ENCODE measurements at regions not wholly inside any gene's neighbourhood (a gene's known extent, or its start where the extent isn't known, plus 50 kb on each side); places are given as distances from the start of the nearest gene placed in this dataset.
"Not testable (repeated sequence)": the region's sequence is repeated elsewhere in the genome, so short reads cannot be mapped to it uniquely, and the experiment has no call there.

DNA sequence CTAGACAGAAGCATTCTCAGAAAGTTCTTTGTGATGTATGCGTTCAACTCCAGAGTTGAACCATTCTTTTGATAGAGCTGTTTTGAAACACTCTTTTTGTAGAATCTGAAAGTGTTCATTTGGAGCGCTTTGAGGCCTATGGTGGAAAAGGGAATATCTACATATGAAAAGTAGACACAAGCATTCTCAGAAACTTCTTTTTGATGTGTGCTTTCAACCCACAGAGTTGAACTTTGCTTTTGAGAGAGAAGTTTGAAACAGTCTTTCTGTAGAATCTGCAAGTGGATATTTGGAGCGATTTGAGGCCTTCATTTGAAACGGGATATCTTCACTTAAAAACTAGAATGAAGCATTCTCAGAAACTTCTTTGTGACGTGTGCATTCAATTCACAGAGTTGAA lies 582.6 kb upstream of the ZNF337 start:
- TF ChIP-seq EP300 (IDR thresholded peaks at IDR 0.05) (no peak), CTCF (IDR thresholded peaks at IDR 0.05) (no peak), POLR2AphosphoS5 (IDR thresholded peaks at IDR 0.05) (no peak), POLR2A (IDR thresholded peaks at IDR 0.05) (no peak)
- no peaks in the 10 kb centered on the region for H3K36me3 ChIP-seq
- no peak for DNase-seq
- no peak overlapping the region for H3K27ac ChIP-seq
- 79 to 93% (median 91%) methylated on average over 5 of the region's 5 CpGs for WGBS, 5 donors
- H3K4me1 ChIP-seq = no peaks in the 10 kb centered on the region
- H3K4me3 ChIP-seq = no peak overlapping the region
- peaks cover 0 to 7% (median 0%) of the 10 kb centered on the region in 3 donors for H3K27me3 ChIP-seq
- H3K9me3 ChIP-seq = no peaks in the 10 kb centered on the region
- intact Hi-C loops (cut with DNase I; ENCODE audit: low total_unique reads) = no loop called here

GRCh38 chr20:26277339-26277738 lies 580.7 kb upstream of the ZNF337 start:
- Histone ChIP-seq H3K4me1 (no peaks in the 10 kb centered on the region), H3K27ac (no peak overlapping the region), H3K36me3 (no peaks in the 10 kb centered on the region), H3K9me3 (no peaks in the 10 kb centered on the region), H3K4me3 (no peak overlapping the region), H3K27me3 (peaks cover 0 to 7% (median 0%) of the 10 kb centered on the region in 3 donors)
- intact Hi-C loops (cut with DNase I; ENCODE audit: low total_unique reads) = no loop called here
- DNase-seq = no peak
- no peak for TF ChIP-seq POLR2AphosphoS5 (IDR thresholded peaks at IDR 0.05)
- 81 to 90% (median 89%) methylated on average over 21 of the region's 21 CpGs for WGBS, 5 donors

- Histone ChIP-seq H3K4me1 (no peaks in the 10 kb centered on the region), H3K27me3 (peaks cover 0 to 7% (median 0%) of the 10 kb centered on the region in 3 donors), H3K9me3 (no peaks in the 10 kb centered on the region), H3K36me3 (no peaks in the 10 kb centered on the region), H3K27ac (no peak overlapping the region), H3K4me3 (no peak overlapping the region)
- intact Hi-C loops (cut with DNase I; ENCODE audit: low total_unique reads) = no loop called here
- TF ChIP-seq POLR2AphosphoS5 (IDR thresholded peaks at IDR 0.05) = no peak
- 13 to 31% (median 25%) methylated on average over 12 to 29 of the region's 29 CpGs for WGBS, 5 donors
- peak in 1 of 2 donors; percentile 37 for DNase-seq
Measured at GRCh38 chr20:26276554-26277210, 580.0 kb upstream of the ZNF337 start.

DNA sequence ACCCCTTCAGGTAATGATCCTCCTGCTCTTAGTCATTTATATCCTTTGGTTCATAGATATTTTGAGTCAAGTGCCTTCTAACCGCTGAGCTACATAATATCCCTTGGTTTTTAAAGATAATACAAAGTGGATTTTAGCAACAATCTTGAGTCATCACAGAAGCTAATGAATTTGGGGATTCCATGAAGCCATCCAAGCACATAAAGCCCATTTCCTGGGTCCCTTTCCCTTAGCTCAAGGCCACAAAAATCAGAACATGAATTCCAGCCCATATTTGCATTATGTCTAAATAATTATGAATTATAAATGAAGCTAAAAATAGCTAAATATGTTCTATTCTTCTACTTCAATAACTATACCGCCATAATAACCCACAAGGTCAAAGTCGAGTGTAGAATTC lies 572.1 kb upstream of the ZNF337 start:
- intact Hi-C loops (cut with DNase I; ENCODE audit: low total_unique reads); H3K36me3 ChIP-seq; H3K27me3 ChIP-seq; DNase-seq; H3K27ac ChIP-seq; H3K9me3 ChIP-seq; H3K4me3 ChIP-seq; H3K4me1 ChIP-seq: not testable (repeated sequence)
- WGBS, 5 donors = 76 to 86% (median 81%) methylated on average over 3 of the region's 3 CpGs

DNA sequence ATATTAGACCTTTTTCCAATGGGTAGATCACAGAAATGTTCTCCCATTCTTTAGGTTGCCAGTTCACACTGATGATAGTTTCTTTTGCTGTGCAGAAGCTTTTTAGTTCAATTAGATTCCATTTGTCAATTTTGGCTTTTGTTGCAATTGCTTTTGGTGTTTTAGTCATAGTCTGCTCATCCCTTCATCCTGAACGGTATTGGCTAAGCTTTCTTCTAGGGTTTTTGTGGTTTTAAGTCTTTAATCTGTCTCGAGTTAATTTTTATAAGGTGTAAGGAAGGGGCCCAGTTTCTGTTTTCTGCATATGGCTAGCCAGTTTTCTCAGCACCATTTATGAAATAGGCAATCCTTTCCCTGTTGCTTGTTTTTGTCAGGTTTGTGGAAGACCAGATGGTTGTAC lies 564.3 kb upstream of the ZNF337 start:
- H3K27me3 ChIP-seq; H3K4me3 ChIP-seq; H3K27ac ChIP-seq; H3K4me1 ChIP-seq; DNase-seq; H3K9me3 ChIP-seq; H3K36me3 ChIP-seq; intact Hi-C loops (cut with DNase I; ENCODE audit: low total_unique reads): not testable (repeated sequence)
- 49 to 64% (median 62%) methylated on average over 2 of the region's 2 CpGs for WGBS, 5 donors

- intact Hi-C loops (cut with DNase I; ENCODE audit: low total_unique reads); H3K27ac ChIP-seq; H3K36me3 ChIP-seq; H3K27me3 ChIP-seq; H3K4me1 ChIP-seq; H3K4me3 ChIP-seq: not testable (repeated sequence)
- DNase-seq = peak in 1 of 2 donors; percentile 4
- H3K9me3 ChIP-seq = peaks cover 0 to 13% (median 0%) of the 10 kb centered on the region in 4 donors
- 55 to 62% (median 59%) methylated on average over 8 of the region's 8 CpGs for WGBS, 5 donors
Measured at GRCh38 chr20:26252311-26252975, 555.8 kb upstream of the ZNF337 start.

- peaks cover 0 to 13% (median 0%) of the 10 kb centered on the region in 4 donors for H3K9me3 ChIP-seq
- H3K4me3 ChIP-seq; H3K36me3 ChIP-seq; H3K27ac ChIP-seq; H3K27me3 ChIP-seq; H3K4me1 ChIP-seq; intact Hi-C loops (cut with DNase I; ENCODE audit: low total_unique reads); DNase-seq: not testable (repeated sequence)
- WGBS, 5 donors = 90 to 93% (median 91%) methylated on average over 21 to 29 of the region's 29 CpGs
Measured at GRCh38 chr20:26251376-26251775, 554.7 kb upstream of the ZNF337 start.

DNA sequence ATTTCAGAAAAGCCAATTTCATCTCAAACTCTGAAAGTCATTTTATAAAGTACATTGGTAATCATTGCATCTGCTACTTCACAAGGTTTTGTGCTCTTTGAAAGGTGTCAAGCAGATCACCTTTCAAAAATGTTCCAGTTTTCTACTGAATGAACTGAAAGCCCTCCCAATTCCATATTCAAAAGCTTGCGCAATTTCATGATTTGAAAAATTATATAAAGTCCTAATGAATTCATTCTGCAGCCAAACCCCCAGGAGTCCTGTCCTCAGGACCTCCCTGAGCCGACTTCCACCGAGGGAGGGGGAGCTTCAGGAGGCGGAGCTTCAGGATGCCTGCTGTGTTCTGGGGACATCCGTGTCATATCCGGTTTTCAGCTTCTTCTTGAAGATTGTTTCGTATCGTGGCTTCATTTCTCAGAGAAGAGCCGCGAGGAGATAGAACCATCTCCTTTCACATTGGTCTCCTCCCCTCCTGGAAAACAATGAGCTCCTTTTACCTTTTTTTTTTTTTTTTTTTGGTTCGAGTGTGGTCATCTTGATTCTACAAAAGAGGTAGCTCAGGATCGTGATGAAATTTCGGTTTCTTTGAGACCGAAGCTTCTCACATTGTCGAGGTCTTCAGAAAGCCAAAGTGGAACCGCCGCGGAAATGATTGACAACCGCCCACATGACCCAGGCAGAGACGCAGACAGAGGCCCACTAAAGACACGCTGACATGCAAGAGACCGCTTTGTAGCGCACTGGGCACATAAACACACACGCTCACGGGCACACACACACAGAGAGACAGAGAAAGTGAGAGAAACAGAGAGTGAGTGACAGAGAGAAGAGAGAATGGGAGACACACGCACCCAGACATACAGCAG lies 553.8 kb upstream of the ZNF337 start:
- H3K4me3 ChIP-seq; H3K27me3 ChIP-seq; DNase-seq; intact Hi-C loops (cut with DNase I; ENCODE audit: low total_unique reads); H3K36me3 ChIP-seq; H3K4me1 ChIP-seq; H3K9me3 ChIP-seq; H3K27ac ChIP-seq: not testable (repeated sequence)
- 88 to 91% (median 90%) methylated on average over 26 of the region's 26 CpGs for WGBS, 5 donors

All from stomach (tissue), 8 donors.